ENCODE measurements at regions not wholly inside any gene's neighbourhood (a gene's known extent, or its start where the extent isn't known, plus 50 kb on each side); places are given as distances from the start of the nearest gene placed in this dataset.

DNA sequence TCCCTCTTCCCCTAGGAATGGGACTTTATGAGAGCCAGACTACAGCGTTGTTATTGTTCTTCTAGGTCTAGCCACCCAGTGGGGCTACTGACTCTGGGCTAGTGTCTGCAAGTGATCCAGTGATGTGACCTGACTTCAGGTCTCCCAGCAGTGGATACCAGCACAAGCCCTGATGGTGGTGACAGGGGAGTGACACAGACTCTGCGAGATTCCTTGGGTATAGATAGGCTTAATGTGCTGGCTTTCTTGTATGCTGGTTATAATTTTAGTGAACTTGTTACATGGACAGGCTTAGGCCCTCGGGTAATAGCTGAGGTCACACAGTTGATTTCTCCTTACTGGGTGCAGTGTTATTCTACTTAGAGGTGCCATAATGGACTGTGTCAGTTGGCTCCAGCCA is 106.9 kb downstream of the TBC1D30 start:
- Mint-ChIP-seq H3K27me3 (ENCODE audit: low read depth) (peaks cover 25% of the 10 kb centered on the region), H3K4me3 (no peak overlapping the region), H3K4me1 (ENCODE audit: low read depth) (no peaks in the 10 kb centered on the region), H3K36me3 (ENCODE audit: insufficient read depth in 2 of 2) (no peaks in the 10 kb centered on the region), H3K27ac (no peak overlapping the region), H3K9me3 (no peaks in the 10 kb centered on the region)
- no peak for ATAC-seq (replicated peaks in 1 of 2)
- DNase-seq: no peak

DNA sequence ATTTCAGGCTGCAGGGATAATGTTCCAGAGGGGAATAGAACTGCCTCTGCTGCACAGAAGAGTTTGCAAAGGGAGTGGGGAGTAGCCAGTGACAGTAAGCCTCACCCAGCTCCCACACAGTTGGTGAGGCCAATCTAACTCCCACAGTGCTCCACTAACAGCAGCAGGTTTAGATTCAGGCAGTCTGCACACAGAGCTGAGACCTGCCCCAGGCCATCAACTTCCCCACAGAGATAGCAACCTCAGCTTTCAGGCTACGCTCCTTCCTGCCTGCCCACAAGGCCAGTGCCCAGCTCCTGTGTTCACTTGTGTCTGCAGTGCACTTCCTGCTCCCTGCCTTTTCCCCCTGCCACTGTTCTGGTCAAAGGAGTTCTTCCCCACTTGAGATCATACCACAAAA is 107.5 kb downstream of the TBC1D30 start:
- DNase-seq (no peak), ATAC-seq (replicated peaks in 1 of 2) (no peak)
- H3K27ac Mint-ChIP-seq: no peak overlapping the region
- H3K36me3 Mint-ChIP-seq (ENCODE audit: insufficient read depth in 2 of 2): no peaks in the 10 kb centered on the region
- H3K4me1 Mint-ChIP-seq (ENCODE audit: low read depth): no peaks in the 10 kb centered on the region
- H3K4me3 Mint-ChIP-seq: no peak overlapping the region
- no peaks in the 10 kb centered on the region for H3K9me3 Mint-ChIP-seq
- peaks cover 30% of the 10 kb centered on the region for H3K27me3 Mint-ChIP-seq (ENCODE audit: low read depth)

DNA sequence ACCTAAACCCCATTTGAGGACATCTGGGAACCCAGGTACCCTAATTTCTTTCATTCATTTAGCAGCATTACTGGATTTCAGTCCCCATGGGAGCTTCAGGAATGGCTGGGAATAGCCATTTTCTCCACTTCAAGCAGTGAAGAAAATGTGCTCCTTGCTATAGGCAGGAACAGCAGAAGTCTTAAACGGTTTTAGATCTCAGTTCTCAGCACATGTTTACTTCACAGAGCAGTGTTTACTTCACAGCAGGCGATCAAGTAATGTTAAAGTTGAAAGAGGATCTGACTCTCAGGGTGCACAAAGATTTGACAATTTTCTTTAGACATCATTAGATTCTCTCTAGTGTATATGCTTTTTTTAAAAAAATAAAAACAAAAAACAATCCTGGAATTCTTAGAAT is 109.3 kb downstream of the TBC1D30 start:
- H3K27ac Mint-ChIP-seq: no peak overlapping the region
- no peak for DNase-seq
- no peak for ATAC-seq (replicated peaks in 1 of 2)
- no peaks in the 10 kb centered on the region for H3K36me3 Mint-ChIP-seq (ENCODE audit: insufficient read depth in 2 of 2)
- H3K27me3 Mint-ChIP-seq (ENCODE audit: low read depth): peaks cover 46% of the 10 kb centered on the region
- no peak overlapping the region for H3K4me3 Mint-ChIP-seq
- H3K4me1 Mint-ChIP-seq (ENCODE audit: low read depth): no peaks in the 10 kb centered on the region
- no peaks in the 10 kb centered on the region for H3K9me3 Mint-ChIP-seq

DNA sequence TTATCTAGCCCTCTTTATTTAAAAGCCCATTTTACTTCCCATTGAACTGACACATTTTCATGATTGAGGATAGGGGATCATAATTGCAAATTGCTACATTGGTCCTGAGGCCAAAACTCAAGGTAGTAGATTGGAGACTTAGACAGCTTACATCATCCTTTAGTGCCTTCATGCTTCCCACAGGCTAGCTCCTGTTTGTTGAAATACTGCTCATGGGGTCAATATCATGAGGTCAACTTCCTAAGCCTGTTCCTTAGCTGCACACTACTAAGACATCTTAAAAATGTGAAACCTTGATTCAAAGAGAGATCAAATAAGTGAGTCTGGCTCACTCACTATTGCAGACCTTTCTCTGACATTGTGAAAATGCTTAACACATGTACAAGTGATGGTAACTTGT is 113.0 kb downstream of the TBC1D30 start:
- DNase-seq (no peak), ATAC-seq (replicated peaks in 1 of 2) (no peak)
- no peaks in the 10 kb centered on the region for H3K4me1 Mint-ChIP-seq (ENCODE audit: low read depth)
- no peak overlapping the region for H3K4me3 Mint-ChIP-seq
- H3K9me3 Mint-ChIP-seq: no peaks in the 10 kb centered on the region
- H3K27ac Mint-ChIP-seq: no peak overlapping the region
- H3K27me3 Mint-ChIP-seq (ENCODE audit: low read depth): peaks cover 43% of the 10 kb centered on the region
- no peaks in the 10 kb centered on the region for H3K36me3 Mint-ChIP-seq (ENCODE audit: insufficient read depth in 2 of 2)

DNA sequence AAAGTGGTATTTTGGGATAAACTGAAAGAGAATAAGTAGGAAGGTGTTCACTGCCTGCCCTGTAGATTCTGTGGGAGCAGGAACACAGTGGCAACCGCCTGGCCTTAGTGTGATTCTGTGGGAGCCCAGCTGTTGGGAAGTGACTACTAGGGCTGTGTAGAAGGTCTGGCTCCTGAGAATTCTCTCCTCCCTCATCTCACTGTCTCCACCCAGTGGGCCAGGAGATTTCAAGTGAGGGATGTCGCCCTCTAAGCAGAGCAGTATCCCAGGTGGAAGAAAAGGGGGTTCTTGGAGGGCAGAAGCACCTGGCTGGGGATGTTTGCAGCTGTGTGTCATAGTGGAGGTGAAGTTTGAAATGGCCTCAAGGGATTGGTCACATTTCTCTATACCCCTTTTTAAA is 113.7 kb downstream of the TBC1D30 start:
- Mint-ChIP-seq H3K9me3 (no peaks in the 10 kb centered on the region), H3K4me3 (no peak overlapping the region), H3K36me3 (ENCODE audit: insufficient read depth in 2 of 2) (no peaks in the 10 kb centered on the region), H3K27me3 (ENCODE audit: low read depth) (peaks cover 38% of the 10 kb centered on the region), H3K27ac (no peak overlapping the region), H3K4me1 (ENCODE audit: low read depth) (no peaks in the 10 kb centered on the region)
- ATAC-seq (replicated peaks in 1 of 2) (no peak), DNase-seq (no peak)

DNA sequence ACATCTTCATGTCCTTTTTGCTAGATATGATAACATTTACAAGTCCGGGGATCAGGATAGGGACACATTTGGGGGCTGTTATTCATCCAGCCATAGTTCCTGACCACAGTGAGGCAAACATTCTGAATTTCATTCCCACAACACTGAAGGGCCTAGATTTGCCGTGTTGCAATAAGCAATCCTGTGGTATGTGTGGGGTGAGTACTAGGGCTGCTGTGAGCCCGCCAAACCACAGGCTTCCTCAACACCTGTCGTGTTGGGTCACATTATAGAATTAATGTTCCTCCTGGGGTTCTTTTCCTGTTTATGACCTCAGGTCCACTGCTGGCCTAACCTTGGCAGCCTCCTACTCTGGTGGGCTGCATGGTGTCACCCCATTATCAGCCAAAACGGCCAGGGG is 119.2 kb downstream of the TBC1D30 start:
- H3K27me3 Mint-ChIP-seq (ENCODE audit: low read depth): peaks cover 33% of the 10 kb centered on the region
- DNase-seq: no peak
- no peak overlapping the region for H3K4me3 Mint-ChIP-seq
- H3K36me3 Mint-ChIP-seq (ENCODE audit: insufficient read depth in 2 of 2): no peaks in the 10 kb centered on the region
- no peak overlapping the region for H3K27ac Mint-ChIP-seq
- H3K4me1 Mint-ChIP-seq (ENCODE audit: low read depth): no peaks in the 10 kb centered on the region
- ATAC-seq (replicated peaks in 1 of 2): no peak
- H3K9me3 Mint-ChIP-seq: no peaks in the 10 kb centered on the region

DNA sequence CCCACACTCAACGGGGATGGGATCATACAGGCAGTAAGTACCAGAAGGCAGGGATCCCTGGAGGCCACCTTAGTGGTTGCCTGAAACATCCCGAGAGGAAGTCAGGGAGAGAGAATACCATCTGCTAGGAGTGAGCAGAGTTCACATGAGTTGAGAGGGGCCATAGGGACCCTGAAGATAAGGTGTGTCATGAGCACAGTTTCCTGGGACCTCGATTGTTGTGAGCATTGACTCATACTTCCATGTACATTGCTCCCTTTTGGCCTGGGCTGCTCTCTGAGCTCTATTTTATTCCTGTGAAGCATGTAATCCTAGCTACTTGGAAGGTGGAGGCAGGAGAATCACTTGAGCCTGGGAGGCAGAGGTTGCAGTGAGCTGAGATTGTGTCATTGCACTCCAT is 120.5 kb downstream of the TBC1D30 start:
- no peak for DNase-seq
- Mint-ChIP-seq H3K4me1 (ENCODE audit: low read depth) (no peaks in the 10 kb centered on the region), H3K4me3 (no peak overlapping the region), H3K27ac (no peak overlapping the region), H3K36me3 (ENCODE audit: insufficient read depth in 2 of 2) (no peaks in the 10 kb centered on the region), H3K9me3 (no peaks in the 10 kb centered on the region), H3K27me3 (ENCODE audit: low read depth) (peaks cover 29% of the 10 kb centered on the region)
- no peak for ATAC-seq (replicated peaks in 1 of 2)

DNA sequence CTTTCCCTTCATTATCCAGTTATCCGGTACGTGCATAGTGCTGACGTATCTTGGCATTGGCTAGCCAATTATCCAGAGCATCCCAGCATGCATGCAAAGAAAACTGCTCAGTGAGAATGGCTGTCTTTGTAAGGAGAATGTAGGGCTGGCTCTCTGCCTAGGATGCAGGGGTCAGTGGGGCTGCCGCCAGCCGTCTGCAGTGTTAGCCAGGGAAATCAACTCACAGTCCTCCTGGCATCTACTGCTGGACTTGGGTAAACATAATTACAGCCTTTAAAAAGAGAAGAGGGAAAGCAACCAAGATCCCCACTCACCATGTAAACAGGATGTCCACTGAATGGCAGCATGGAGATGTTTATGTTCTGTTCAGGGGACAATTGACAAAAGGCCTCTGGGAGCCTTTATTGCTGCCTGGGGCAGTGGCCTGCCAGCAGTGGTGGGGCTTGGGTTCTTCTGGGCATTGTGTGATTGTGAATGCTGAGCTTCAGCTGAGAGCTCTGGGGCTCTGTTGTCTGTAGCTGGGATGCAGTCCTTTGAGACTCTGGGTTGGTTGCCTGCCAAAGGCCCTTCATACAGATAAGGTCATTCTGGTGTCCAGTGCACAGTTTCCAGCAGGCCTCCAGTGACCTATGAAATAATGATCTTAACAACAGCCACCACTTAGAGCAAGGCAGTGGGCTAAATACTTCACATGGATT is 121.8 kb downstream of the TBC1D30 start:
- Mint-ChIP-seq H3K36me3 (ENCODE audit: insufficient read depth in 2 of 2) (no peaks in the 10 kb centered on the region), H3K27ac (no peak overlapping the region), H3K4me1 (ENCODE audit: low read depth) (no peaks in the 10 kb centered on the region), H3K27me3 (ENCODE audit: low read depth) (peaks cover 35% of the 10 kb centered on the region), H3K9me3 (peaks cover 0 to 2% of the 10 kb centered on the region in 2 donors), H3K4me3 (no peak overlapping the region)
- ATAC-seq (replicated peaks in 1 of 2) (no peak), DNase-seq (no peak)

DNA sequence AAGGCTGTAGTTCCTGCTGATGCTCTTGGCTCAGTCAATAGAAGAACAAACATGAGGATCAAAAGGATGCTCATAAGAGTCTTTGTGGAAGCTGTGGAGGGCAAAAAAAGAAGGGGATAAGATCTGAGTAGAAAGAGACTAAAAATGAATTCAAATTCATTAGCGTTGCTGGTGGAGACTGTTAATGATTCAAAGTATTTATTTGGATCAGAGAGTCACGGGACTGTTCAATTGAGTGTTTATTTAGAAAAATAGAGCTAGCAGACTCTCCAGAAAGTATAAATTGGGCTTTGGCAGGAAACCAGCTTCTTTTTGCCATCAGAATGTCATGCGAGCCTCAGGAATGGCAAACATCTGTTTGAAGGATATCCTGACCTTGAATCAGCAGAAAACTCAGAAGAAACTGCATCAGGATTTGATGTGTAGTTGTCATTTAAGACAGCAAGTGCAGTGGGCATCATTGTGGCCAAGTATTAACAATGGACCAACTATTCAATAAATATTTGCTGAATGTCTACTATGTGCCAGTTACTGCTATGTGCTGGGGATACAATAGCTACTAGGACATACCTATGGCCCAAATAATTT is 126.4 kb downstream of the TBC1D30 start:
- no peak for ATAC-seq (replicated peaks in 1 of 2)
- no peak for DNase-seq
- peaks cover 0 to 2% of the 10 kb centered on the region in 2 donors for H3K9me3 Mint-ChIP-seq
- no peaks in the 10 kb centered on the region for H3K4me1 Mint-ChIP-seq (ENCODE audit: low read depth)
- H3K27ac Mint-ChIP-seq: no peak overlapping the region
- H3K4me3 Mint-ChIP-seq: no peak overlapping the region
- H3K36me3 Mint-ChIP-seq (ENCODE audit: insufficient read depth in 2 of 2): no peaks in the 10 kb centered on the region
- peaks cover 22% of the 10 kb centered on the region for H3K27me3 Mint-ChIP-seq (ENCODE audit: low read depth)

DNA sequence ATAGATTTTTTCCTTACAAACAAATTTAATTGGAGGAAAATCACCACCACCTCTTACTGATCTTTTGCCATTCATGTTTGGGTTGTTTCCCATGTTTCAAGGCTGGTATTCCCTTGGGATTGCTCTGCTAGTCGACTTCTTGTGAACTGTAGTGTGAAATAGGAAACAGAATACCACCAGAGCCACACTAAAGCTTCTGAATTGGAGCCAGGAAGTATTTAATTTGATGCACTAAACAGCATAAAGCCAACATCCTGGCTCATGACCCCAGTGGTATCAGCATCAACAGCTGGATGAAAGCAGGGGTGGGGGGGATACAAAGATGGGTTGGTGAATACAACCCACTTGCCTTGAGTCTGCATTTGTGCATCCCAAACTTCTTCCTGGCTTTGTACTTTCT is 127.5 kb downstream of the TBC1D30 start:
- no peak overlapping the region for H3K4me3 Mint-ChIP-seq
- H3K9me3 Mint-ChIP-seq: peaks cover 0 to 2% of the 10 kb centered on the region in 2 donors
- no peaks in the 10 kb centered on the region for H3K4me1 Mint-ChIP-seq (ENCODE audit: low read depth)
- DNase-seq (no peak), ATAC-seq (replicated peaks in 1 of 2) (no peak)
- peaks cover 22% of the 10 kb centered on the region for H3K27me3 Mint-ChIP-seq (ENCODE audit: low read depth)
- H3K27ac Mint-ChIP-seq: no peak overlapping the region
- no peaks in the 10 kb centered on the region for H3K36me3 Mint-ChIP-seq (ENCODE audit: insufficient read depth in 2 of 2)

DNA sequence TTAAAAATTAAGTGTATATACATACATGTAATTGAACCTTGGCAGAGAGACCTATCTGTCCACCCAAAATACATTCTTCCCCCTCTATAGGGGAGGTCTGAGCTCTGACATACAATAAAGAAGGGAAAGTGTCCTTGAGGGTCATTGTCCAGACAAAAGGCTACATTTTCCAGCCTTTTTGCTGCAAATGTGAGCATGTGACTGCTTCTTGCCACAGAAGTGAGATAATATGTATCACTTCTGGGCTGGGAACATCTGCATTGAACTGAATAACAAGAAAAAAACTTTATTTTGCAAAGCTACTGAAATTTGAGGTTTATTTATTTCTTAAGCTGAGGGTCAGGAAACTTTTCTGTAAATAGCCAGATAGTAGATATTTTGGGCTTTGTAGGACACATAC is 131.3 kb downstream of the TBC1D30 start:
- Mint-ChIP-seq H3K9me3 (no peaks in the 10 kb centered on the region), H3K4me1 (ENCODE audit: low read depth) (no peaks in the 10 kb centered on the region), H3K36me3 (ENCODE audit: insufficient read depth in 2 of 2) (no peaks in the 10 kb centered on the region), H3K27ac (no peak overlapping the region), H3K27me3 (ENCODE audit: low read depth) (peaks cover 19% of the 10 kb centered on the region), H3K4me3 (no peak overlapping the region)
- ATAC-seq (replicated peaks in 1 of 2) (no peak), DNase-seq (no peak)

DNA sequence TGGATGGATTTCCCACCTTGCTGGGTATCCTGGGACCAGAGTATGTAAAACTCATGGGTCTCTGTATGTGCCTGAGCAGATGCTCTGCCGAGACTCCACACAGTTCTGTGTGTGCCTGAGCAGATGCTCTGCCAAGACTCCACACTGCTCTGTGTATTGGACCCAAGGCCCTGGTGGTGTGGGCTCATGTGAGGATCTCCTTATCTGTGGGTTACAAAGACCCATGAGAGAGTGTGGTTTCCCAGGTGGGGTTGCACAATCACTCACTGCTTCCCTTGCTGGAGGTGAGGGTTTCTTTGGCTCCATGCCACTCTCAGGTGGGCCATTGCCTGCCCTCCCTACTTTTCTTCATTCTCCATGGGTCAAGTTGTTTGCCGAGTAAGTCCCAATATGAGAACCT is 141.5 kb downstream of the TBC1D30 start:
- ATAC-seq (replicated peaks in 1 of 2) (no peak), DNase-seq (no peak)
- Mint-ChIP-seq H3K4me1 (ENCODE audit: low read depth) (no peaks in the 10 kb centered on the region), H3K9me3 (no peaks in the 10 kb centered on the region), H3K27ac (no peak overlapping the region), H3K36me3 (ENCODE audit: insufficient read depth in 2 of 2) (no peaks in the 10 kb centered on the region), H3K27me3 (ENCODE audit: low read depth) (peaks cover 35% of the 10 kb centered on the region), H3K4me3 (no peak overlapping the region)

DNA sequence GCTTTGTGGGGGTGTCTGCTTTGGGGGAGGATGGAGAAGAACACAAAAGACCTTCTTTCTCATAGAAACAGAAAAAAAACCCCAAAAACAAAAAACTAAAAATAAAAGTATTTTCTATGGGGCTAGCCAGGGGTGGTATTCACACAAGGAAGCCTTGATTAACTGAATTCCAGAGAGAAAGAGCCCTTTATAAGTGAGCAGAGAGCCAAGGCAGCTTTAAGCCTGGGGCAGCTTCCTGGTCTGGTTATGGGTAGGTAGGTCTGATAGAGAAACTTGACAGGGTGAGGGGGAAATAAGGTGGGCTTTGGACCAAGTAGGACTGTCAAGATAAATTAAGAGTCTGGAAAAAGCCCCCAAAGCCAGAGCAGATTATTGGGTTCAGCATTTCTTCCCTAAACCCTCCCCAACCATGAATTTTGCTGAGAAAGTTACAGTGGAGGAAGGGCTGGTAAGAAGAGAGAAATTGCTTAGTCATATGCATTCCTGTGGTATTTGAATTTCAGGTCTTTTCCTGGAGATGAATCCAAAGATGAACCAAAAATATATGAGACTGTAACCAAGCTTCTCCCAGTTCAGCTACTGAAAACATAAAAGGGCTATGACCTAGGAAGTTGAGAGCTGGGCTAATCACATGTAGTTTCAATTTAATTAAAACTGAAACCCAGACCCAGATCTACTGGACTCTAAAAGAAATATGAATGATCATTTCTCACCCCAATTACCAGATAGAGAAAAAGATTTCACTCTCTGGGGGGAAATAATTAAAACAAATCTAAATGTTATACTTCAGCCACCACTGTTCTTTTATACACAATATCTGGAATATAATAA is 144.8 kb downstream of the TBC1D30 start:
- H3K27me3 Mint-ChIP-seq (ENCODE audit: low read depth): peaks cover 14% of the 10 kb centered on the region
- ATAC-seq (replicated peaks in 1 of 2) (no peak), DNase-seq (no peak)
- H3K27ac Mint-ChIP-seq: no peak overlapping the region
- no peaks in the 10 kb centered on the region for H3K36me3 Mint-ChIP-seq (ENCODE audit: insufficient read depth in 2 of 2)
- no peak overlapping the region for H3K4me3 Mint-ChIP-seq
- H3K4me1 Mint-ChIP-seq (ENCODE audit: low read depth): no peaks in the 10 kb centered on the region
- no peaks in the 10 kb centered on the region for H3K9me3 Mint-ChIP-seq
